ENCODE measurements at regions not wholly inside any gene's neighbourhood (a gene's known extent, or its start where the extent isn't known, plus 50 kb on each side); places are given as distances from the start of the nearest gene placed in this dataset.
"Not testable (repeated sequence)": the region's sequence is repeated elsewhere in the genome, so short reads cannot be mapped to it uniquely, and the experiment has no call there.

- not testable (repeated sequence) for FAIRE-seq; DNase-seq (ENCODE audit: insufficient read length, low spot score)
Measured at GRCh38 chr5:134471858-134472449, 53.5 kb upstream of the JADE2 start.

GRCh38 chr5:134468921-134469400 is 56.5 kb upstream of the JADE2 start:
- TF ChIP-seq CTCF (IDR thresholded peaks at IDR 0.05; ENCODE audit: insufficient read depth, missing control alignments): no peak
- no peak for FAIRE-seq

GRCh38 chr5:134467231-134467630 is 55.5 kb upstream of the CDKN2AIPNL start:
- DNase-seq (ENCODE audit: insufficient read length, low spot score) (no peak), FAIRE-seq (no peak)
- TF ChIP-seq CTCF (IDR thresholded peaks at IDR 0.05; ENCODE audit: insufficient read depth, missing control alignments): no peak

More at GRCh38 chr5:134468921-134469400, 56.5 kb upstream of the JADE2 start:
- no peak for DNase-seq (ENCODE audit: insufficient read length, low spot score)

DNA sequence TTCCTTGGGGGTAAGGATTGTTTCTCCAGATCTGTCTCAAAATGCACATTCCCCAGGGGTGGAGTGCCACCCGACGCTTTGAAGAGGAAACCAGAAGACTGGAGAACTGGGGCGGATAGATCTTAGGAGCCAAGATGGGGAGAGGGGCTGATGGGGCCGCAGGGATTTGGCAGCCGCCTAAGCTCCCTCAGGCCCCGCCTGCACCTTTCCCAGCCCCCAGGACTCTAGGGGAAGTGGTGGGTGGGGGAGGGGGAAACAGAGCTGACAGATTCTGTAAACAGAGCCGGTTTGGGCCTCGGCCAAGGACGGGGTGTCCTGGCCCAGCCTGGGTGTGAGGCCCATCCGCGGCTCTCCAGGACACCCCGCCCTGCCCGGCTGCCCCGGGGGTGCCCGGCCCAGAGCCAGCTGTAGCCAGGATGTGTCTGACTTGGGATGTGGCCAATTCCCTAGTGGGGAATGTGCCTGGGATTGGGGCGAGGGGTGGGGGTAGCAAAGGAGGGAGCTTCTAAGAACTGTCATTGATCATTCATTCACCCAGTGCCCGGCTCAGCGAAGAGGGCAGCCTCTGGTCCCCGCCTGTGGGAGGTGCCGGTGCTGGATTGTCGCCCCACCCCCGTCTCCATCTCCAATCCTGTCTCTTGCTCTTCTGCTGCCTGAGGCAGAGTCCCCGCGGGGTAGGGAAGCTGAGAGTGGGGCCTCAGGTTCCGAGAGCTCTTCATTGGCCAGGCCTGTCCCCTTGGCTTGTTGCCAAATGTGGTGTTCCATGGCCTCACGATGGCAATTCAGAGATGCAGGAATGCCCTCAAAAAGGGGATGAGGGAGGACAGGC is 54.8 kb upstream of the CDKN2AIPNL start:
- no peak for TF ChIP-seq CTCF (IDR thresholded peaks at IDR 0.05; ENCODE audit: insufficient read depth, missing control alignments)
- no peak for FAIRE-seq

DNA sequence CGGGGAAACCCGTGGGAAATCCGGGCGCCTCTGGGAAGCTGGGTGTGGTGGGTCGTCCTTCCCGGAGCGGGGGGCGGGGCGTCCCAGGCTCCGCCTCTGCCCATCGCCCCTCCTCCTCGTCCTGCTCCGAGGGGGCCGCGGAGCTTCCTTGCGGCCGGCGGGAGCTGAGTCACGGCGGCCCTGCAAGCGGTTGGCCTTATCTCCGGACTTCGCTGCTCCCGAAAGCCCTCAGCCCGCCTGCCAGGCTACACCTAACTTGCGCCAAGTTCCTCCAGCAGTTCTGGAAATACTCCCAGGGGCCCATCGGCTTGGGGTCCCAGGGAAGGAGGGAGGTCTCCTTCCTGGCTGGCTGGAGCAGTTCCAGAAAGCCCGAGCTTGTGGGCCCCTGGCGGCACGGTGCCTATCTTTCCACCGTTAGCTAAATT is 54.1 kb upstream of the CDKN2AIPNL start:
- no peak for TF ChIP-seq CTCF (IDR thresholded peaks at IDR 0.05; ENCODE audit: insufficient read depth, missing control alignments)
- FAIRE-seq: no peak
- DNase-seq (ENCODE audit: insufficient read length, low spot score): peak; percentile 55

More for the DNA sequence above, 54.8 kb upstream of the CDKN2AIPNL start:
- no peak for DNase-seq (ENCODE audit: insufficient read length, low spot score)

DNA sequence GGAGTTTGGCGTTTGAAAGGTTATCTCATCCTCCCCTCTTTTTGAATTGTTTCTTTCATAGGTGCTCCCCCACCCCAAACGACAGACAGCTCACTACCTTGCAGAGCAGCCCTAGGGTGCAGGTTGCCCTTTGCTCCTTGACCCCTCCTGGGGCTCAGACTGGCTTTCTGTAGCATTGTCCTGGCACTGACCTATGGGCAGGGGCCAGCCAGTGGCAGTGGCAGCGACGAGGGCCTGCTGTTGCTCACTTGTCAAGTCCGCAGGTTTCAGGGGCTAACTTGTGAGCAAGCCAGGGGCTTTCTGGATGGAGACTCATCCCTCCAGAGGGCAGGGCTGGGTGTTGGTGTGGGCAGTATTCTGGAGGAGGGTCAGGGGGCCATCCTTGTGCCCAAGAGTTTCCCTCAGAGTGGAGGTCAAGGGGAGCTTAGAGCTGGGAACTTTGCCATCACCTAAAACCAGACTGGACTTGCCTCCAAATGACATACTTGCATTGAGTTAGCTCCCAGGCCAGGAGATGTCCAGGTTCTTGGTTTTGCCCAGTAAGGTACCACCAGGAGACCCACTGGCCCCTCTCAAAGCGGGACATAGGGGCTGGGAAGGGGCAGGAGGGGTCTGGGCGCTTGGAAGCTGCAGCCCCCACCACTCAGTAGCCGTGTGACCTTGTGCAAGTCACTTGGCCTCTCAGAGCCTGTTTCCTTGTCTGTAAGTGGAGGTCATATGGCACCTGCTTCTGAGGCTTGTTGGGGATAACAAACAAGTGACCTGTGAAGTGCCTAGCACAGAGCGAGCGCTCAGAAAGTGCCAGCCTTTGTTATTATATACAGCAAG is 53.5 kb upstream of the CDKN2AIPNL start:
- FAIRE-seq: no peak
- no peak for DNase-seq (ENCODE audit: insufficient read length, low spot score)
- no peak for TF ChIP-seq CTCF (IDR thresholded peaks at IDR 0.05; ENCODE audit: insufficient read depth, missing control alignments)

GRCh38 chr5:134463991-134464760 is 52.5 kb upstream of the CDKN2AIPNL start:
- FAIRE-seq (no peak), DNase-seq (ENCODE audit: insufficient read length, low spot score) (no peak)
- TF ChIP-seq CTCF (IDR thresholded peaks at IDR 0.05; ENCODE audit: insufficient read depth, missing control alignments): no peak
